NT2/D1 (cell line): ENCODE measurements at regions not wholly inside any gene's neighbourhood (a gene's known extent, or its start where the extent isn't known, plus 50 kb on each side); places are given as distances from the start of the nearest gene placed in this dataset.

Source experiments
- SUZ12 ChIP-seq: IDR thresholded peaks from 2 replicates; pipeline ENCODE4 v1.6.1; 2011; ENCODE audit not compliant: insufficient read length, insufficient read depth; ENCODE audit errors: extremely low read depth
- YY1 ChIP-seq: IDR thresholded peaks from 2 replicates; pipeline ENCODE4 v1.6.1; 2011; ENCODE audit not compliant: insufficient read length, insufficient read depth

- TF ChIP-seq YY1, result no peak
- TF ChIP-seq SUZ12, result no peak
These were observed 544.6 kb downstream of the AMY1C start for GRCh38 chr1:104294259-104294658.
